WTC11 (cell line): ENCODE measurements at regions not wholly inside any gene's neighbourhood (a gene's known extent, or its start where the extent isn't known, plus 50 kb on each side); places are given as distances from the start of the nearest gene placed in this dataset.
A peak's percentile ranks its signal among the peaks of the same experiment; 100 is the strongest.

Experiments
- ATAC-seq: fragments of 200-7000 bp; cut with Tn5 transposase; 2 replicates; pipeline ENCODE4 v1.10.0; 2021; ENCODE audit warnings: mild to moderate bottlenecking, moderate library complexity
- CTCF ChIA-PET: fragments of 300-600 bp; sonication (Branson Sonifier 250); formaldehyde crosslinking; loops from one replicate; lab custom pipeline; 2021; ENCODE audit warnings: antibody characterized with exemption; lab: Charles Lee
- POLR2A ChIA-PET: fragments of 350-600 bp; sonication (Branson Sonifier 250); formaldehyde crosslinking; loops from one replicate; lab custom pipeline; 2021; ENCODE audit warnings: antibody characterized with exemption; lab: Charles Lee
- DNase-seq: peaks from one replicate; pipeline ENCODE4 v3.0.0; 2021; ENCODE audit warnings: low spot score
- H3K27ac Mint-ChIP-seq: 2 replicates; pipeline ENCODE4 v1.8.0; 2021; ENCODE audit warnings: mixed read lengths
- H3K27me3 Mint-ChIP-seq: 2 replicates; pipeline ENCODE4 v1.8.0; 2021; ENCODE audit warnings: low read depth, mild to moderate bottlenecking, moderate library complexity, mixed read lengths
- H3K36me3 Mint-ChIP-seq: 2 replicates; pipeline ENCODE4 v1.8.0; 2021; ENCODE audit warnings: mixed read lengths
- H3K4me1 Mint-ChIP-seq: 2 replicates; pipeline ENCODE4 v1.8.0; 2022; ENCODE audit warnings: mixed read lengths
- H3K4me3 Mint-ChIP-seq: 2 replicates; pipeline ENCODE4 v1.8.0; 2021; ENCODE audit warnings: mild to moderate bottlenecking, moderate library complexity, mixed read lengths
- H3K9me3 Mint-ChIP-seq: 2 replicates; pipeline ENCODE4 v1.8.0; 2021; ENCODE audit warnings: mixed read lengths
- AFF4 ChIP-seq: sonication (generic); formaldehyde crosslinking; IDR thresholded peaks from 2 replicates; pipeline ENCODE4 v1.8.1; 2023; ENCODE audit warnings: mild to moderate bottlenecking, missing genetic modification reagents, borderline replicate concordance
- AR ChIP-seq: fragments of 250-450 bp; sonication (Bioruptor Pico); IDR thresholded peaks from 2 replicates; pipeline ENCODE4 v1.9.0; 2021; ENCODE audit warnings: mild to moderate bottlenecking
- ATF2 ChIP-seq: sonication (generic); formaldehyde crosslinking; IDR thresholded peaks from 2 replicates; pipeline ENCODE4 v1.8.1; 2022; ENCODE audit warnings: low read depth, missing genetic modification reagents, borderline replicate concordance
- CREM ChIP-seq: sonication (generic); formaldehyde crosslinking; IDR thresholded peaks from 2 replicates; pipeline ENCODE4 v1.8.1; 2022; ENCODE audit warnings: mild to moderate bottlenecking, missing genetic modification reagents, moderate library complexity
- ELF4 ChIP-seq: sonication (generic); formaldehyde crosslinking; IDR thresholded peaks from 2 replicates; pipeline ENCODE4 v1.8.1; 2022; ENCODE audit warnings: low read depth, mild to moderate bottlenecking, moderate library complexity, missing genetic modification reagents
- ETV6 ChIP-seq: sonication (generic); formaldehyde crosslinking; IDR thresholded peaks from 2 replicates; pipeline ENCODE4 v1.8.1; 2022; ENCODE audit warnings: mild to moderate bottlenecking, missing genetic modification reagents
- FOXK1 ChIP-seq: sonication (generic); formaldehyde crosslinking; IDR thresholded peaks from 2 replicates; pipeline ENCODE4 v1.8.0; 2022; ENCODE audit warnings: mild to moderate bottlenecking, moderate library complexity, missing genetic modification reagents
- FOXP1 ChIP-seq: sonication (generic); formaldehyde crosslinking; IDR thresholded peaks from 2 replicates; pipeline ENCODE4 v1.8.0; 2022; ENCODE audit warnings: missing genetic modification reagents, mild to moderate bottlenecking, moderate library complexity, borderline replicate concordance
- GABPB1 ChIP-seq: sonication (generic); formaldehyde crosslinking; IDR thresholded peaks from 2 replicates; pipeline ENCODE4 v1.8.1; 2023; ENCODE audit warnings: mild to moderate bottlenecking, missing genetic modification reagents
- MAX ChIP-seq: sonication (generic); formaldehyde crosslinking; IDR thresholded peaks from 2 replicates; pipeline ENCODE4 v1.8.0; 2022; ENCODE audit warnings: mild to moderate bottlenecking, missing genetic modification reagents
- MLX ChIP-seq: sonication (generic); formaldehyde crosslinking; IDR thresholded peaks from 2 replicates; pipeline ENCODE4 v1.8.1; 2023; ENCODE audit warnings: mild to moderate bottlenecking, missing genetic modification reagents, moderate library complexity
- NFE2L1 ChIP-seq: sonication (generic); formaldehyde crosslinking; IDR thresholded peaks from 2 replicates; pipeline ENCODE4 v1.8.1; 2023; ENCODE audit warnings: missing genetic modification reagents
- NFYB ChIP-seq: sonication (generic); formaldehyde crosslinking; conservative IDR thresholded peaks from 2 replicates; pipeline ENCODE4 v1.8.0; 2022; ENCODE audit warnings: low read depth, missing genetic modification reagents
- NR3C1 ChIP-seq: sonication (generic); formaldehyde crosslinking; conservative IDR thresholded peaks from 2 replicates; pipeline ENCODE4 v1.8.1; 2023; ENCODE audit warnings: low read depth, mild to moderate bottlenecking, missing genetic modification reagents
- PRDM15 ChIP-seq: sonication (generic); formaldehyde crosslinking; IDR thresholded peaks from 2 replicates; pipeline ENCODE4 v1.8.0; 2022; ENCODE audit warnings: missing genetic modification reagents
- TEAD1 ChIP-seq: sonication (generic); formaldehyde crosslinking; IDR thresholded peaks from 2 replicates; pipeline ENCODE4 v1.8.0; 2022; ENCODE audit warnings: mild to moderate bottlenecking, missing genetic modification reagents
- ZNF232 ChIP-seq: sonication (generic); formaldehyde crosslinking; IDR thresholded peaks from 2 replicates; pipeline ENCODE4 v1.8.0; 2022; ENCODE audit warnings: mild to moderate bottlenecking, missing genetic modification reagents
- ZNF396 ChIP-seq: fragments of 250-450 bp; sonication (Bioruptor Pico); IDR thresholded peaks from 2 replicates; pipeline ENCODE4 v1.8.0; 2021; ENCODE audit warnings: mild to moderate bottlenecking, moderate library complexity, borderline replicate concordance
- ZNF532 ChIP-seq: fragments of 250-450 bp; sonication (Bioruptor Pico); IDR thresholded peaks from 2 replicates; pipeline ENCODE4 v1.9.0; 2021; ENCODE audit warnings: mild to moderate bottlenecking, borderline replicate concordance

GRCh38 chr3:43879166-43879565 is 188.4 kb downstream of the ABHD5 start:
- ATAC-seq, result peak; percentile 98
- H3K27me3 Mint-ChIP-seq, result no peaks in the 10 kb centered on the region
- H3K4me3 Mint-ChIP-seq, result no peak overlapping the region
- no peak overlapping the region for H3K27ac Mint-ChIP-seq
- ChIA-PET POLR2A (no interaction called here), CTCF (interaction anchor here (0.6 to 3.2 kb wide), 15 partner anchors 9 to 235 kb away, joined by 3 to 14 read pairs (median 4); no protein-coding TSS in a partner anchor)
- H3K9me3 Mint-ChIP-seq, result peaks cover under 1% of the 10 kb centered on the region
- H3K36me3 Mint-ChIP-seq, result peaks cover under 1% of the 10 kb centered on the region; the same call in 1 of the 2 replicates
- DNase-seq, result peak; percentile 76
- peaks cover 25% of the 10 kb centered on the region for H3K4me1 Mint-ChIP-seq
- TF ChIP-seq FOXP1 (CRISPR knock-in tag) (no peak), NR3C1 (CRISPR knock-in tag) (no peak), ZNF532 (CRISPR knock-in tag) (no peak), MAX (CRISPR knock-in tag) (peak; percentile 41; the same call in 1 of the 2 replicates), AFF4 (CRISPR knock-in tag) (no peak), ZNF396 (CRISPR knock-in tag) (no peak), CREM (CRISPR knock-in tag) (no peak), ELF4 (CRISPR knock-in tag) (no peak), ATF2 (no peak), FOXK1 (0 out of 2 replicates have a peak, but pooled peaks have one; percentile 46), NFYB (no peak), AR (CRISPR knock-in tag) (no peak), ZNF232 (CRISPR knock-in tag) (no peak), TEAD1 (CRISPR knock-in tag) (0 out of 2 replicates have a peak, but pooled peaks have one; percentile 70), ETV6 (CRISPR knock-in tag) (no peak), NFE2L1 (CRISPR knock-in tag) (no peak), MLX (CRISPR knock-in tag) (no peak), GABPB1 (CRISPR knock-in tag) (no peak), PRDM15 (CRISPR knock-in tag) (no peak)
